Thyroid gland (tissue), 4 donors: ENCODE measurements at regions not wholly inside any gene's neighbourhood (a gene's known extent, or its start where the extent isn't known, plus 50 kb on each side); places are given as distances from the start of the nearest gene placed in this dataset.

Source experiments
- POLR2A ChIP-seq, 2 donors: fragments of 450-650 bp; IDR thresholded peaks; one replicate each; pipeline ENCODE4 v1.6.1; 2017; ENCODE audit warnings: antibody characterized with exemption in 2 of 2, mild to moderate bottlenecking in 2 of 2, moderate library complexity in 1 of 2
- TF ChIP-seq, protein P1 (sequence below), 6 experiments: fragments of 200-600 bp in 3 of 6; fragments of 450-650 bp in 3 of 6; sonication (generic) in 3 of 6; IDR thresholded peaks; one replicate each; pipeline ENCODE4 v1.5.1; 2016 to 2019; ENCODE audit warnings: antibody characterized with exemption in 6 of 6, mild to moderate bottlenecking in 2 of 6, inconsistent platforms in 1 of 6, moderate library complexity in 1 of 6

- TF ChIP-seq POLR2A (IDR thresholded peaks at IDR 0.05): no peak
- TF ChIP-seq, protein P1, sequence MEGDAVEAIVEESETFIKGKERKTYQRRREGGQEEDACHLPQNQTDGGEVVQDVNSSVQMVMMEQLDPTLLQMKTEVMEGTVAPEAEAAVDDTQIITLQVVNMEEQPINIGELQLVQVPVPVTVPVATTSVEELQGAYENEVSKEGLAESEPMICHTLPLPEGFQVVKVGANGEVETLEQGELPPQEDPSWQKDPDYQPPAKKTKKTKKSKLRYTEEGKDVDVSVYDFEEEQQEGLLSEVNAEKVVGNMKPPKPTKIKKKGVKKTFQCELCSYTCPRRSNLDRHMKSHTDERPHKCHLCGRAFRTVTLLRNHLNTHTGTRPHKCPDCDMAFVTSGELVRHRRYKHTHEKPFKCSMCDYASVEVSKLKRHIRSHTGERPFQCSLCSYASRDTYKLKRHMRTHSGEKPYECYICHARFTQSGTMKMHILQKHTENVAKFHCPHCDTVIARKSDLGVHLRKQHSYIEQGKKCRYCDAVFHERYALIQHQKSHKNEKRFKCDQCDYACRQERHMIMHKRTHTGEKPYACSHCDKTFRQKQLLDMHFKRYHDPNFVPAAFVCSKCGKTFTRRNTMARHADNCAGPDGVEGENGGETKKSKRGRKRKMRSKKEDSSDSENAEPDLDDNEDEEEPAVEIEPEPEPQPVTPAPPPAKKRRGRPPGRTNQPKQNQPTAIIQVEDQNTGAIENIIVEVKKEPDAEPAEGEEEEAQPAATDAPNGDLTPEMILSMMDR (IDR thresholded peaks at IDR 0.05): no peak
Observed at GRCh38 chr12:5247144-5247543, 184.8 kb upstream of the NTF3 start.
